ENCODE measurements at regions not wholly inside any gene's neighbourhood (a gene's known extent, or its start where the extent isn't known, plus 50 kb on each side); places are given as distances from the start of the nearest gene placed in this dataset.

DNA sequence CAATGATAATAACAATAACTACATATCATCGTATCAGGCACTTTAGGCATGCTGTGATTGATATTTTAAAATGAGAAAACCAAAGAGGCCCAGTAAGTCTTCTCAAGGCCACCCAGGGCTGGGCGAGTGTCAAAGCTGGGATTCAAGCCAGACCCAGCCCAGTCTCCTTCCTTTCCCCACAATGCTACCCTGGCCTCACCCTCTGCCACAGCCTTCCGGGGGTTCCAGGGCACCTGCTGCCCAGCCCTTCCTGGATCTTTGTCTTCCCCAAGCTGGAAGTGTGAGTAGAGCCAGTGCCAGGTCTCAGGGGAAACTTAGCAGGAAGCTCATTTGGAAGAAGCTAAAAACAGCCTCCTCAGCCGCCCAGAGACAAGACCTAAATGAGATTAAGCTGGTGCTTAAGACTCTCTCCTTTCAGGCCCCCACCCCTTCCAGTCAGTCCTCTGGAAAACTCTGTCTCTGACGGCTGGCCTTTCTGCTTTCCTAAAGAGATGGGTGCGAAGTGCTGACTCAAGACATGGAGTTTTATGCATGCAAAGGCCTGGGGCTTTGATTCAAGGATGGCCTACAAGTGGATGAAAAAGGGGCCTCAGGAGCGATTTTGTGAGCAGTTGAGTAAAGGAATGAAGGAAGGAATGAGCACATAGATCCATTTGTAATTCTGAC lies 184.2 kb downstream of the KCNA5 start:
- WGBS = 72% methylated on average over 7 of the region's 7 CpGs
- Histone ChIP-seq H3K9ac (ENCODE audit: low read depth in 1 of 2, low read length in 2 of 2) (no peak overlapping the region), H3K27me3 (ENCODE audit: control insufficient read depth in 4 of 4, insufficient read depth in 4 of 4, low read length in 3 of 4) (no peaks in the 10 kb centered on the region), H3K9me3 (ENCODE audit: control insufficient read depth in 4 of 4, low read length in 3 of 4) (no peaks in the 10 kb centered on the region), H3K4me1 (ENCODE audit: control insufficient read depth in 4 of 4, insufficient read depth in 4 of 4, low read length in 3 of 4) (no peaks in the 10 kb centered on the region), H3K36me3 (ENCODE audit: control insufficient read depth in 4 of 4, insufficient read depth in 3 of 4, low read depth in 1 of 4, low read length in 3 of 4) (no peaks in the 10 kb centered on the region), H3K4me3 (ENCODE audit: low read depth in 1 of 3, low read length in 3 of 3) (no peak overlapping the region), H3K27ac (ENCODE audit: low read depth in 1 of 2, low read length in 2 of 2) (no peak overlapping the region)
- no peak for TF ChIP-seq MAX (IDR thresholded peaks at IDR 0.05)
- TF ChIP-seq GABPA (IDR thresholded peaks at IDR 0.05 in 1 of 2, conservative IDR thresholded peaks at IDR 0.05 in 1 of 2) = no peak
- no peak for TF ChIP-seq YY1 (IDR thresholded peaks at IDR 0.05)
- TF ChIP-seq JUND (IDR thresholded peaks at IDR 0.05) = no peak
- TF ChIP-seq ZBTB33 (IDR thresholded peaks at IDR 0.05) = no peak
- TF ChIP-seq SP1 (IDR thresholded peaks at IDR 0.05) = no peak
- no peak for TF ChIP-seq REST (IDR thresholded peaks at IDR 0.05)
- no peak for TF ChIP-seq EGR1 (IDR thresholded peaks at IDR 0.05; ENCODE audit: low read depth in 2 of 2)
- no peak for DNase-seq (ENCODE audit: low spot score)

DNA sequence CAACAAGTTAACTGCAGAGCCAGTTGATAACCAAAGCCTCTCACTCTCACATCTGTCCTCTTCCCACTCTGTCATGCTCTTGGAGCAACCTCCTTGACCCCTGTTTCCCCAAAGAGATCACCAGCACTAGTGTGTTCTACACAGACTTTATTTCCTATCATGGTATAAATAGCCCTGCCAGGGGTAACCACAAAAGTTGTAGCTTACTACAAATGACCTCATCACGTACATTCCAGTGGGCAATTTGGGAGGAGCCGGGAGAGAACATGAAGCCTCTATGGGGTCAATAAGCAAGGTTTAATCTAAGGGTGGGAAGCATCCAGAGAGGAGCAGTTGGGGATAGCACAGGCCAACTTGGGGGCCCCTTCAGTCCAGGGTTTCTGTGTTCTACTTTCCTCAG lies 186.5 kb downstream of the KCNA5 start:
- Histone ChIP-seq H3K9me3 (ENCODE audit: control insufficient read depth in 4 of 4, low read length in 3 of 4) (no peaks in the 10 kb centered on the region), H3K27ac (ENCODE audit: low read depth in 1 of 2, low read length in 2 of 2) (no peak overlapping the region), H3K4me3 (ENCODE audit: low read depth in 1 of 3, low read length in 3 of 3) (no peak overlapping the region), H3K36me3 (ENCODE audit: control insufficient read depth in 4 of 4, insufficient read depth in 3 of 4, low read depth in 1 of 4, low read length in 3 of 4) (no peaks in the 10 kb centered on the region), H3K4me1 (ENCODE audit: control insufficient read depth in 4 of 4, insufficient read depth in 4 of 4, low read length in 3 of 4) (no peaks in the 10 kb centered on the region), H3K27me3 (ENCODE audit: control insufficient read depth in 4 of 4, insufficient read depth in 4 of 4, low read length in 3 of 4) (peaks cover 0 to 3% (median 0%) of the 10 kb centered on the region in 4 donors), H3K9ac (ENCODE audit: low read depth in 1 of 2, low read length in 2 of 2) (no peak overlapping the region)
- TF ChIP-seq GABPA (IDR thresholded peaks at IDR 0.05 in 1 of 2, conservative IDR thresholded peaks at IDR 0.05 in 1 of 2) (no peak), EGR1 (IDR thresholded peaks at IDR 0.05; ENCODE audit: low read depth in 2 of 2) (no peak), JUND (IDR thresholded peaks at IDR 0.05) (no peak), NR2F2 (IDR thresholded peaks at IDR 0.05) (no peak), FOXA2 (IDR thresholded peaks at IDR 0.05) (no peak), CTCF (IDR thresholded peaks at IDR 0.05; ENCODE audit: low read depth, low read length, missing input control) (no peak)
- TF ChIP-seq, protein P1, sequence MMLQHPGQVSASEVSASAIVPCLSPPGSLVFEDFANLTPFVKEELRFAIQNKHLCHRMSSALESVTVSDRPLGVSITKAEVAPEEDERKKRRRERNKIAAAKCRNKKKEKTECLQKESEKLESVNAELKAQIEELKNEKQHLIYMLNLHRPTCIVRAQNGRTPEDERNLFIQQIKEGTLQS (IDR thresholded peaks at IDR 0.05) = no peak
- 80% methylated on average over 2 of the region's 2 CpGs for WGBS
- no peak for DNase-seq (ENCODE audit: low spot score)
